ENCODE measurements at regions not wholly inside any gene's neighbourhood (a gene's known extent, or its start where the extent isn't known, plus 50 kb on each side); places are given as distances from the start of the nearest gene placed in this dataset.

- TF ChIP-seq CTCF (IDR thresholded peaks at IDR 0.05): no peak
- no peak for TF ChIP-seq POLR2A (IDR thresholded peaks at IDR 0.05; ENCODE audit: low read depth)
- no peak for TF ChIP-seq POLR2AphosphoS5 (IDR thresholded peaks at IDR 0.05)
Observed at GRCh38 chr5:31119938-31120641, 73.4 kb upstream of the CDH6 start.
